KBM-7 (cell line): ENCODE measurements at regions not wholly inside any gene's neighbourhood (a gene's known extent, or its start where the extent isn't known, plus 50 kb on each side); places are given as distances from the start of the nearest gene placed in this dataset.

ENCODE experiments used
- DNase-seq: peaks from one replicate; pipeline ENCODE4 v3.0.0-alpha.2; 2015
- in situ Hi-C: fragments of 300-500 bp; cut with MboI; formaldehyde crosslinking; loops from 2 replicates; pipeline ENCODE4 v1.14.3; 2020; ENCODE audit warnings: low sequenced_read_pairs, low pct_unique_long_range_greater_than_20kb, mixed read lengths

- no peak for DNase-seq
- in situ Hi-C loops = no loop called here
Measured at GRCh38 chr10:131006458-131007256, 304.9 kb downstream of the TCERG1L start.

GRCh38 chr10:131009791-131010190 lies 301.7 kb downstream of the TCERG1L start:
- no peak for DNase-seq
- in situ Hi-C loops = no loop called here

GRCh38 chr10:131010965-131011575 lies 300.5 kb downstream of the TCERG1L start:
- in situ Hi-C loops = no loop called here
- no peak for DNase-seq

GRCh38 chr10:131011936-131012640 lies 299.4 kb downstream of the TCERG1L start:
- DNase-seq = no peak
- in situ Hi-C loops = no loop called here

GRCh38 chr10:131012641-131012985 lies 298.9 kb downstream of the TCERG1L start:
- no peak for DNase-seq

GRCh38 chr10:131013281-131013912 lies 298.1 kb downstream of the TCERG1L start:
- in situ Hi-C loops = no loop called here
- DNase-seq = no peak

More at GRCh38 chr10:131012641-131012985, 298.9 kb downstream of the TCERG1L start:
- in situ Hi-C loops = no loop called here

GRCh38 chr10:131014271-131014670 lies 297.2 kb downstream of the TCERG1L start:
- no peak for DNase-seq
- in situ Hi-C loops = no loop called here

- DNase-seq = no peak
- in situ Hi-C loops = no loop called here
Measured at GRCh38 chr10:131015271-131015670, 296.2 kb downstream of the TCERG1L start.

- DNase-seq = no peak
- in situ Hi-C loops = no loop called here
Measured at GRCh38 chr10:131016556-131016955, 295.0 kb downstream of the TCERG1L start.

GRCh38 chr10:131017566-131018285 lies 293.8 kb downstream of the TCERG1L start:
- in situ Hi-C loops = no loop called here

GRCh38 chr10:131018886-131019500 lies 292.5 kb downstream of the TCERG1L start:
- no peak for DNase-seq
- in situ Hi-C loops = no loop called here

More at GRCh38 chr10:131017566-131018285, 293.8 kb downstream of the TCERG1L start:
- no peak for DNase-seq

GRCh38 chr10:131019696-131020095 lies 291.8 kb downstream of the TCERG1L start:
- DNase-seq = no peak
- in situ Hi-C loops = no loop called here

GRCh38 chr10:131020775-131021174 lies 290.7 kb downstream of the TCERG1L start:
- DNase-seq = no peak
- in situ Hi-C loops = no loop called here

- DNase-seq = no peak
- in situ Hi-C loops = no loop called here
Measured at GRCh38 chr10:131021246-131021895, 290.1 kb downstream of the TCERG1L start.

- no peak for DNase-seq
- in situ Hi-C loops = no loop called here
Measured at GRCh38 chr10:131021969-131022368, 289.6 kb downstream of the TCERG1L start.

GRCh38 chr10:131022369-131022768 lies 289.2 kb downstream of the TCERG1L start:
- in situ Hi-C loops = no loop called here
- DNase-seq = no peak

- in situ Hi-C loops = no loop called here
Measured at GRCh38 chr10:131022981-131023380, 288.5 kb downstream of the TCERG1L start.

More at GRCh38 chr10:131022981-131023380, 288.5 kb downstream of the TCERG1L start:
- no peak for DNase-seq
